HG03139 (cell line): ENCODE measurements at regions not wholly inside any gene's neighbourhood (a gene's known extent, or its start where the extent isn't known, plus 50 kb on each side); places are given as distances from the start of the nearest gene placed in this dataset.
"Not testable (repeated sequence)": the region's sequence is repeated elsewhere in the genome, so short reads cannot be mapped to it uniquely, and the experiment has no call there.

ENCODE experiments used
- ATAC-seq: cut with Tn5 transposase; IDR thresholded peaks from one replicate; pipeline ENCODE4 v1.9.1; 2021; ENCODE audit not compliant: unreplicated experiment

- ATAC-seq, result no peak
Observed at GRCh38 chr2:13768274-13768673, 864.2 kb upstream of the LRATD1 start.

GRCh38 chr2:13770279-13770678 lies 862.2 kb upstream of the LRATD1 start:
- ATAC-seq, result no peak

- no peak for ATAC-seq
Observed at GRCh38 chr2:13779996-13780395, 852.5 kb upstream of the LRATD1 start.

DNA sequence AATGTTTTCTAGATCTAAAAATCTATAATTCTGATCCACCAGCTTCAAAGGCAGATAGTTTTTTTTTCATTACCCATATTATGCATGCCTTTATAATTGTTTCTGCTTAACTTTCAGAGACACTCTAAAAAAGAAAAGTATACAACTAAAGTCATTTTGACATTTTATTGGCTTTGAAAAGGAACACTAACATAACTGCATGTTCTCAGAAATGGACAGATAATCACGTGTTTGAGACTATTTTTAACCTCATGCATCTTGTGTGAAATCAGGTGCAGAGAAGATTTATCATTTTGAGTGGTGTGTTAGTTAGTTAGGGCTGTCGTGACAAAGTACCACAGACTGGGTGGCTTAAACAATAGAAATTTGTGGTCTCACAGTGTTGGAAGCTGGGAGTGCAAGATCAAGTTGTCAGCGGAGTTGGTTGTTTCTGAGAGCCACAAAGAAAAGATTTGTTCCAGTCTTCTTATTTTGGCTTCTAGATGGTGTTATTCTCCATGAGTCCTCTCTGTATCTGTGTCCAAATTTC lies 841.4 kb upstream of the LRATD1 start:
- ATAC-seq, result no peak

GRCh38 chr2:13806539-13806938 lies 826.0 kb upstream of the LRATD1 start:
- ATAC-seq, result no peak

DNA sequence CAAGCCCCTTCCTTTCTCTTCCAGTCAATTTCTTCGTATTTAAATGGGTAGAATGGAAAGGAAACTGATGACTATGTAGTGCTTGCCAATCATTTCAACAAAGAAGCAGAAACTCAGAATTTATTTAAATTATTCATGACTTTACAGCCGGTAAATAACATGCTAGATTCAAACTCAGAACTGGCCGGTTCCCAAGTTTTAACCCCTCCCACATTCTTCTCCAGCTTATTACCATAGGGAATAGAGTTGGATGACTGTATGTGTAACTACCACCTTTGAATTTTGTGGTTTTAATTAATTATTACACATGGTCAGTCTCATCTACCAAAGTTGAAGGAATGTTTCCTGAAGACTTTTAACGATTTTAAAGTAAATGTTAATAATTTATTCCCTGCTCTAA lies 819.3 kb upstream of the LRATD1 start:
- ATAC-seq, result no peak

- ATAC-seq, result no peak
Observed at GRCh38 chr2:13818002-13818401, 814.5 kb upstream of the LRATD1 start.

DNA sequence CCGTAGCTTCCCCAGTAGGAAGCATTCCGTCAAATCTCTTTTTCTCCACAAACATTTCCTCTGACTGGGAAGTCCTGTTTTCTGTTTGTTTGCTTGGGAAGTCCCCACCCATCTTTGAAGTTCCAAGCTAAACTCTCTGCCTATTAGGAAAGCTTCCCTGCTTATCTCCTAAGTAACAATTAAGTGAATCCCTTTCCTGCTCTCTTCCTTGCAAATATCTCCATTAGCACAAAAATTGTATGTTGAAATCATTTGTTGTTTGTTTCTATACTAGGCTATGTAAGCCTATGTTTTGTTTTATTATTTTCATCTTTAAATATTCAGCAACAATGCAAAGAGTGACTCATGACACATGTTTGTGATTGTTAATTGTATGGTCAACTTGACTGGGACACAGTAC lies 812.6 kb upstream of the LRATD1 start:
- ATAC-seq, result no peak

DNA sequence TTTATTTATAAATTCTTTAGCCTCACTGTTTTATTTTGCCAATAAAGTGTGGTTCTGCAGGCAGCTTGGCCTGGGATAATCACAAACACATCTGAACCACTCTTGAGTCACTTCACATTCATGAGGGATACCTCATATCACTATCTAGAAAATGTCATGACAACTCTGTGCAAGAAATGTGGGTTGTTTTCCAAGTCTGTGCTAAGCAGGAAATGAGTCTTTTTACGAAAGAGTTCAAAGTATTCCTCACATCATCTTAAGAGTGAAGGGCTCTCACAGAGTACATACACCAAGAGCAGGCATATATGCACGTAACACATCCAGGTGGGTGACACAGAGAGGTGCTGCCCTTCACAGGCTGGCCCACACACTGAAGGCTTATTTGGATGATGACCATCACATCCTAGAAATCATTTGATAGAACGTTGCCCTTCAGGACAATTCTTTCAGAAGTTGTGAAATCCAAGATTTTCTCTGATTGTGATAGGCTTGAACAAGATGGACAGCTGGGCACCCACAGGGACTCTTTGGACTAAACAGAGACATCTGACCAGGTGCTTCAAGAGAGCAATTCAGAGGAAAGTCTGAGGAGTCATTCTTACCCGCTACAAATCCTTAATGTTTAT lies 811.1 kb upstream of the LRATD1 start:
- no peak for ATAC-seq

DNA sequence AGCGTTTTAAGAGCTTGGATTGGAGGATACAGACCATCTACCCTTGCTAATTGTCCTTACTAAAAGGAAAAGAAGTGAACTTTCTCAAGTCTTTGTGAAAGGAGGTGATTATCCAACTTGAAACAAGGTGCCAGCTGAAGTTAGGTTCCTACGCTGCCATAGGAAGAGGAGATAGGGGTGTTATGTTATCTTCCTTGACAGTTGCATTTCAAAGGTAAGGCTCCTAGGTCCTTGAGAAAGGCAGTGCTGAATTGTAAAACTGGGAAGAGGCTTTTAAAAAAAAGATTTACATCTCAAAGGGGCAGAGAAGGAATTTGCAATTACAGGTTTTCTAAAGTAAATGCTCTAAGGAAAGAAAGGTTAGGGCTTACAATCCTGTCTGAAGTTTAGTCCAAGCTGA lies 810.2 kb upstream of the LRATD1 start:
- no peak for ATAC-seq

DNA sequence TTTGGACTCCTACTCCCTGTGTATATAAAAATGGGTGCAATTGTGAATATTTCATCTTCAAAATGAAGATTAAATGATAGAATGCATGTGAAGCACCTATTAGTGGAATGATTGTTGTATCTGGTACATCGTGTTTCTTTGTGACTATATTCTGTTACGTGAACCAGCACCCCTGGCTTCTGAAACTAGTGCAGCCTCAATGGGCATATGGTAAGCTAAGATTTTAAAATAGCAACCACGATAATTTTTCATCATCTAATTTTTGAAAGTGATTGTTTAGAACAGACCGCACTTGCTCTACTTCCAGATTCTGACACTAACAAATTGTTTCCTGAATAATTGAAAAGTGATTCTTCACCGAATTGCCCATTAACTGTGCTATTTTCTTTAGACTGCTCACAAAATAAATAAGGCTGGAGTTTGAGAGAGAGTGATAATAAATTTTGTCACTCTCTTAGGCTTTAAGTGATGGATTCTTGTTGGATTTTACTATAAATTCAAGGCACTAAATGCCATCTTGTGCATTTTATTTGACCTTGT lies 806.1 kb upstream of the LRATD1 start:
- no peak for ATAC-seq

DNA sequence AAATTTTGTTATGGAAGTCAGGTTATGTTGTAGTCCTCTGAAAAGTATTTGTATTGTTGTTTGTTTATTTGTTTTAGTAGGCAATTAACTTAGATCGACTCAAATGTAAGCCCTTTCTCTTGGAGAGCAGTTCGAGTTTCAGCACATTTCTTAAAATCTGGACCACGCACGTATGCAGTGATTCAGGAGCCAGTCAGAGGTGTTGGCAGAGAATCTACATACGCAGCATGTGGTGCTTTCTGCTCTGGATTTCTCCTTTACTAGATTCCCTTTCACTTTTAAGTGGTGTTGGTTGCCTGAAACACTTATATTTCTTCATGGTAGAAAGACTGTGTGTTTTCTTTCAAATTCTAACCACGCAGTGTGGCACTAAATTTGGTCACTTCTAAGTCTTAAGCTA lies 773.9 kb upstream of the LRATD1 start:
- no peak for ATAC-seq

GRCh38 chr2:13868275-13868674 lies 764.2 kb upstream of the LRATD1 start:
- not testable (repeated sequence) for ATAC-seq

- no peak for ATAC-seq
Observed at GRCh38 chr2:13876491-13877037, 756.0 kb upstream of the LRATD1 start.

DNA sequence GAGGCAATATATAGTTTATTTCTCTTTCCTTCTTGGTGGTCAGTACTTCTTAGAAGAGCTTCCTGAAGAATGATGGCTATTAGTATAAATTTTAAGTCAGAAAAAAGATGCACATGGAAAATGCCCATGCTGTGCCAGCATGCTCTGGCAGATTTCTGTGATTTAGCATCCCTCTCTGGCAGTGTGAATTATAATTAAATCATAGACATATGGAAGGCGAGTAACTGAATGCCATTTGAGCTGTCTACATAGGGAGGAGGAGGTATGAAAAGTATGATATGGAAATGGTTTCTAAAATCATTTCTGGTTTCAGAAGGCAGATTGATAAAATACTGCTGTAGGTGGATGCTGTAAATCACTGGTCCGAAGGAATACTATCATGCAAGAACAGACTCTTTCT lies 754.9 kb upstream of the LRATD1 start:
- no peak for ATAC-seq

DNA sequence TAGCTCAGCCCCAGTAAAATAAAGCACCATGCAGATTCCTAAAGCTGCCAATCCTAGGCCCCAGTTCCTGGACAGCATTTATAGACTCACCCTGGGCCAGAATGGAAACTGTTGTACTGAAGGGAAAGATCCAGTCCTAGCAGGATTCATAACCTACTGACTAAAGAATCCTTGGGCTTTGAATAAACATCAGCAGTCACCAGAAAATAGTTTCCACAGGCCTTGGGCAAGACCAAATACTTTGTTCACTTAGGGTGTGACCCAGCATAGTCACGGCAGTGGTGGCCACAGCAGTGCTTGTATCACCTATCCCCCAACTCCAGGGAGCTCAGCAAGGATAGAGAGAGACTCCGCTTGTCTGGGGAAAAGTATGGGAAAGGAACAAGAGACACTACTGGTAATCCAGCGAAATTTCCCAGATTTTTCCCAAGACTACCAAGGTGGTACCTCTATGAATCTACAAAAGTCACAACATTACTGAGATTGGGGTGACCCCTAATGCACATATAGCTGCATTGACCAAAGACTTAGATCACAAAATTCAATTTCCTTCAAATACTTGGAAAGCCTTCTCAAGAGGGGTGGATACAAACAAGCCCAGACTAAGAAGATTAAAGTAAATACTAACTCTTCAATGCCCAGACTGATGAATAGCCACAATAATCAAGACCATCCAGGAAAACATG lies 748.1 kb upstream of the LRATD1 start:
- no peak for ATAC-seq

DNA sequence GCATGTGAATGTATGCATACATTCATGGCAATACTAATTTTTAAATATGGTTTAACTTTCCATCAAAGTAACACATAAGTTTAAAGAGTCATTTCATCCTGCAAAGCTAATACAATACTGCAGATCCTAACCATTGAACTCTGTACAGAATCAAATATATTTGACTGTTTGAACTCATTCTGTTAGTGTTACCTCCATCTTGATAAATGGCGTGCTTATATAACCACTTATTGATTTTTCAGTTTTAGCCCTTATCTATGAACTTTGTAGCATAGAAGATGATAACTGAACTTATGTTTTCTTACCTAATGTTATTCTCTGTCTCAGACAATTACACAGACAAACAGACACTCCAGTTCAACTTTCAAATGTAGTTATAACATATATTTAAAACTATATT lies 731.0 kb upstream of the LRATD1 start:
- ATAC-seq, result no peak

DNA sequence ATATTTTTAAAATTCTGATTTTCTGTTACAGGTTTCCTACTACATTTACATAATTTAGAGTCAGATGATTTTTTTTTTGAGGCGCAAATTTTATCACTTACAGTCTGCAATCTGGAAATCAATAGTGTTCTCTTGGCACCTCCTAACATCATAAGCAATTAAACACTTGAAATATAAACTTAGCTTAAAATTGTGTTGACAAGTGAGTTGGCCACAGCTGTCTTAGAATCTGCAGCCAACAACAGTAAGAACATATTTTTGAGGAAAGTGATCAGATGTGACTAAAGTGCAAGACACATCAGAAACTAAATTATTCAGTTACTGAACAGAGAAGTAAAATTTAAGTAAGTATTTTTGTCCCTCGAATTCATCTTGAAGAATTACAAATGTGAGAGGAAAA lies 726.7 kb upstream of the LRATD1 start:
- no peak for ATAC-seq

DNA sequence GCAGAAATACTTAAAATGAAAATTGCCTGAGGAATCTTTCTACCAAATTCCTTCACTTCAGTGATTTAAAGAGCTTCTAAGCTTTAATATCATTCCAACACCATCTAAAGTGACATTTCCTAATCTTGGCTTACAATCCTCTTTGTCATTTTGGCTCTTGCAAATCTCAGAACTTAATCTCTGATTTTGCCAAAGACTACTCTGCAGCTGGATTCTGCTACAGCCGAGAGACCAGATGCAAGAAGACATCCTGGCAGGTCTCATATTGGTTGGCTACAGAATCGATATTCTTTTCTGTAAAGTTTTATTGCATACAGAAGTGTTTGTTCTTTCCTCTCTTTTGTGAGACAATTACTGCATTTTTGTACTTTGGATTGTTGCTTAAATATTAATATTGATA lies 716.5 kb upstream of the LRATD1 start:
- no peak for ATAC-seq

DNA sequence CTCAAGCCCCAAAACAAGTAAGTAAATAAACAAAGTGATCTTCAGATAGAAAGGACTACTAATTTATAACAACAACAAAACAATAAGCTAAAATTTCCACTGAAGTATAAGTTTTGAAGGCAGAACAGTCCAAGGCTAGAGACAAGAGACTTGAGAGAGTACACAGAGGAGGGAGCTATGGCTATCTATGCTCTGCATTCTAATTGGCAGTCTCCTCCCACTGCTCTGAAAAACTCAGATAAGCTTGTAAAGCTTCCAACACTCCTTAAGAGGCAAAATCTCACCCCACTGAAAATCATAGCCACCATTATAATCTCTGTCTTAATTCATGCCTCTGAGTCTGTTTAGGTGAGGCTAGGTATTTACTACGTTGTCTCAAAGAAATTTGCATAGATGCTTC lies 714.6 kb upstream of the LRATD1 start:
- ATAC-seq, result no peak

- no peak for ATAC-seq
Observed at GRCh38 chr2:13919981-13920382, 712.5 kb upstream of the LRATD1 start.

DNA sequence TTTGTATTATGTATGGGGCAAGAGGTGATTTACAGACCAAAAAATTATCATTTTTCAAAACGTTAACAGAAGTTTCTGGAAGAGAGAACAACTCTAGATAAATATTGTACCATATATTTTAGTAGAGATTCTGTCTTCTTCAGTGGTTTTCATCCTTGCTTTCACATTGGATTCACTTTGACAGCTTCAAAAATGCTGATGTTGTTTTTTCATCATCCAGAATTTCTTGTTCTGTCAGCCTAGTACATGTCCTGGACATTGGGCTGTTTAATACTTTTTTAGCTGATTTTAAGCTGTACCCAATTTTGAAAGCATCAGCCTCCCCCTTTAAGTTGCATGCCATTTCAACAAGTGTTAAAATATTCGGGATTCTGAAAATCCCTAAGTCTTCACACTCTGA lies 711.3 kb upstream of the LRATD1 start:
- no peak for ATAC-seq
